ENCODE measurements at regions not wholly inside any gene's neighbourhood (a gene's known extent, or its start where the extent isn't known, plus 50 kb on each side); places are given as distances from the start of the nearest gene placed in this dataset.

GRCh38 chr6:167543602-167544497, 219.0 kb downstream of the TTLL2 start:
- Histone ChIP-seq H3K4me3 (ENCODE audit: low read length) (no peak overlapping the region), H3K27me3 (ENCODE audit: control insufficient read depth, insufficient read depth, low read length) (peaks cover 2% of the 10 kb centered on the region), H3K27ac (ENCODE audit: low read length) (peak overlapping the region; percentile 60), H3K4me1 (ENCODE audit: control insufficient read depth, insufficient read depth, low read length) (peaks cover 29% of the 10 kb centered on the region), H3K9me3 (replicated peaks; ENCODE audit: control insufficient read depth, low read depth, low read length) (peaks cover 10% of the 10 kb centered on the region), H3K36me3 (ENCODE audit: control insufficient read depth, insufficient read depth, low read length) (no peaks in the 10 kb centered on the region)
- WGBS (ENCODE audit: insufficient coverage): 0% methylated on average over 3 of the region's 16 CpGs
- DNase-seq: peak; percentile 92

- peaks cover 6% of the 10 kb centered on the region for H3K9me3 ChIP-seq (replicated peaks; ENCODE audit: control insufficient read depth, low read depth, low read length)
- peaks cover 2% of the 10 kb centered on the region for H3K27me3 ChIP-seq (ENCODE audit: control insufficient read depth, insufficient read depth, low read length)
- H3K36me3 ChIP-seq (ENCODE audit: control insufficient read depth, insufficient read depth, low read length): no peaks in the 10 kb centered on the region
- DNase-seq: no peak
- 92% methylated on average over 32 of the region's 32 CpGs for WGBS (ENCODE audit: insufficient coverage)
- H3K4me1 ChIP-seq (ENCODE audit: control insufficient read depth, insufficient read depth, low read length): peaks cover 45% of the 10 kb centered on the region
- no peak overlapping the region for H3K4me3 ChIP-seq (ENCODE audit: low read length)
- no peak overlapping the region for H3K27ac ChIP-seq (ENCODE audit: low read length)
These were observed 221.9 kb downstream of the TTLL2 start for GRCh38 chr6:167546611-167547327.

GRCh38 chr6:167547328-167547692, 222.4 kb downstream of the TTLL2 start:
- Histone ChIP-seq H3K9me3 (replicated peaks; ENCODE audit: control insufficient read depth, low read depth, low read length) (peaks cover 6% of the 10 kb centered on the region), H3K27me3 (ENCODE audit: control insufficient read depth, insufficient read depth, low read length) (peaks cover 2% of the 10 kb centered on the region), H3K27ac (ENCODE audit: low read length) (peak overlapping the region; percentile 11), H3K4me3 (ENCODE audit: low read length) (no peak overlapping the region), H3K4me1 (ENCODE audit: control insufficient read depth, insufficient read depth, low read length) (peaks cover 50% of the 10 kb centered on the region), H3K36me3 (ENCODE audit: control insufficient read depth, insufficient read depth, low read length) (no peaks in the 10 kb centered on the region)
- no peak for DNase-seq

GRCh38 chr6:167547751-167548150, 222.9 kb downstream of the TTLL2 start:
- Histone ChIP-seq H3K27me3 (ENCODE audit: control insufficient read depth, insufficient read depth, low read length) (peaks cover 2% of the 10 kb centered on the region), H3K27ac (ENCODE audit: low read length) (peak overlapping the region; percentile 11), H3K4me3 (ENCODE audit: low read length) (no peak overlapping the region), H3K4me1 (ENCODE audit: control insufficient read depth, insufficient read depth, low read length) (peaks cover 52% of the 10 kb centered on the region), H3K36me3 (ENCODE audit: control insufficient read depth, insufficient read depth, low read length) (no peaks in the 10 kb centered on the region), H3K9me3 (replicated peaks; ENCODE audit: control insufficient read depth, low read depth, low read length) (peaks cover 6% of the 10 kb centered on the region)
- WGBS (ENCODE audit: insufficient coverage): 11% methylated on average over 6 of the region's 7 CpGs
- DNase-seq: peak; percentile 75

GRCh38 chr6:167548451-167548850, 223.6 kb downstream of the TTLL2 start:
- Histone ChIP-seq H3K9me3 (replicated peaks; ENCODE audit: control insufficient read depth, low read depth, low read length) (peaks cover 6% of the 10 kb centered on the region), H3K4me3 (ENCODE audit: low read length) (no peak overlapping the region), H3K4me1 (ENCODE audit: control insufficient read depth, insufficient read depth, low read length) (peaks cover 50% of the 10 kb centered on the region), H3K27ac (ENCODE audit: low read length) (no peak overlapping the region), H3K27me3 (ENCODE audit: control insufficient read depth, insufficient read depth, low read length) (peaks cover 2% of the 10 kb centered on the region), H3K36me3 (ENCODE audit: control insufficient read depth, insufficient read depth, low read length) (no peaks in the 10 kb centered on the region)
- DNase-seq: no peak
- 89% methylated on average over 4 of the region's 5 CpGs for WGBS (ENCODE audit: insufficient coverage)

- no peak overlapping the region for H3K4me3 ChIP-seq (ENCODE audit: low read length)
- H3K36me3 ChIP-seq (ENCODE audit: control insufficient read depth, insufficient read depth, low read length): no peaks in the 10 kb centered on the region
- 72% methylated on average over 3 of the region's 9 CpGs for WGBS (ENCODE audit: insufficient coverage)
- peaks cover 2% of the 10 kb centered on the region for H3K27me3 ChIP-seq (ENCODE audit: control insufficient read depth, insufficient read depth, low read length)
- peak; percentile 54 for DNase-seq
- no peak overlapping the region for H3K27ac ChIP-seq (ENCODE audit: low read length)
- H3K4me1 ChIP-seq (ENCODE audit: control insufficient read depth, insufficient read depth, low read length): peaks cover 44% of the 10 kb centered on the region
- peaks cover 6% of the 10 kb centered on the region for H3K9me3 ChIP-seq (replicated peaks; ENCODE audit: control insufficient read depth, low read depth, low read length)
These were observed 224.3 kb downstream of the TTLL2 start for GRCh38 chr6:167549213-167549612.

GRCh38 chr6:167550941-167551627, 226.2 kb downstream of the TTLL2 start:
- peaks cover 37% of the 10 kb centered on the region for H3K4me1 ChIP-seq (ENCODE audit: control insufficient read depth, insufficient read depth, low read length)
- peak overlapping the region; percentile 32 for H3K27ac ChIP-seq (ENCODE audit: low read length)
- no peak overlapping the region for H3K4me3 ChIP-seq (ENCODE audit: low read length)
- DNase-seq: peak; percentile 92
- no peaks in the 10 kb centered on the region for H3K36me3 ChIP-seq (ENCODE audit: control insufficient read depth, insufficient read depth, low read length)
- peaks cover 11% of the 10 kb centered on the region for H3K9me3 ChIP-seq (replicated peaks; ENCODE audit: control insufficient read depth, low read depth, low read length)
- peaks cover 2% of the 10 kb centered on the region for H3K27me3 ChIP-seq (ENCODE audit: control insufficient read depth, insufficient read depth, low read length)
- WGBS (ENCODE audit: insufficient coverage): 16% methylated on average over 18 of the region's 29 CpGs

- peak overlapping the region; percentile 32 for H3K27ac ChIP-seq (ENCODE audit: low read length)
- no peak overlapping the region for H3K4me3 ChIP-seq (ENCODE audit: low read length)
- 65% methylated on average over 24 of the region's 26 CpGs for WGBS (ENCODE audit: insufficient coverage)
- H3K36me3 ChIP-seq (ENCODE audit: control insufficient read depth, insufficient read depth, low read length): no peaks in the 10 kb centered on the region
- peaks cover 10% of the 10 kb centered on the region for H3K9me3 ChIP-seq (replicated peaks; ENCODE audit: control insufficient read depth, low read depth, low read length)
- no peak for DNase-seq
- H3K4me1 ChIP-seq (ENCODE audit: control insufficient read depth, insufficient read depth, low read length): peaks cover 37% of the 10 kb centered on the region
- peaks cover 2% of the 10 kb centered on the region for H3K27me3 ChIP-seq (ENCODE audit: control insufficient read depth, insufficient read depth, low read length)
These were observed 226.9 kb downstream of the TTLL2 start for GRCh38 chr6:167551628-167552257.

DNA sequence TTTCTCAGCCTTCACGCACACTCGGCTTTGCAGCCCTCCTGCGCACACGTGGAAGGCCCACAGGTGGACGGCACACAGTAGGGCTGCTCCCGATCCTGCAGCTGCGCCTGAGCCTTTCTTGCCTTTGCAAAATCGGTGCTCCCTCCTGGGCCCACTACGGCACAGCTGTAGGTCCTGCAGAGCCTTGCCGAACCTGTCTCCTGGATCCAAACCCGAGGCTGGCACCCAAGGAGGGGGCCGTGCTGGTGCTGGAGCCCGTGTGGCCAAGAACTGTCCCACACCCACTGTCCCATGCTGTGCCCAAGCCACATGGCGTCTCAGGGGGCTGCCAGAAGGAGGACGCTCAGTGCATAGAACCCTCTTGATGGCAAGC, 227.4 kb downstream of the TTLL2 start:
- 92% methylated on average over 12 of the region's 15 CpGs for WGBS (ENCODE audit: insufficient coverage)

More for the DNA sequence above, 227.4 kb downstream of the TTLL2 start:
- peaks cover 9% of the 10 kb centered on the region for H3K9me3 ChIP-seq (replicated peaks; ENCODE audit: control insufficient read depth, low read depth, low read length)
- no peak for DNase-seq
- peaks cover 35% of the 10 kb centered on the region for H3K4me1 ChIP-seq (ENCODE audit: control insufficient read depth, insufficient read depth, low read length)
- no peak overlapping the region for H3K27ac ChIP-seq (ENCODE audit: low read length)
- H3K27me3 ChIP-seq (ENCODE audit: control insufficient read depth, insufficient read depth, low read length): peaks cover 2% of the 10 kb centered on the region
- H3K36me3 ChIP-seq (ENCODE audit: control insufficient read depth, insufficient read depth, low read length): no peaks in the 10 kb centered on the region
- no peak overlapping the region for H3K4me3 ChIP-seq (ENCODE audit: low read length)
